ENCODE measurements at regions not wholly inside any gene's neighbourhood (a gene's known extent, or its start where the extent isn't known, plus 50 kb on each side); places are given as distances from the start of the nearest gene placed in this dataset.

DNA sequence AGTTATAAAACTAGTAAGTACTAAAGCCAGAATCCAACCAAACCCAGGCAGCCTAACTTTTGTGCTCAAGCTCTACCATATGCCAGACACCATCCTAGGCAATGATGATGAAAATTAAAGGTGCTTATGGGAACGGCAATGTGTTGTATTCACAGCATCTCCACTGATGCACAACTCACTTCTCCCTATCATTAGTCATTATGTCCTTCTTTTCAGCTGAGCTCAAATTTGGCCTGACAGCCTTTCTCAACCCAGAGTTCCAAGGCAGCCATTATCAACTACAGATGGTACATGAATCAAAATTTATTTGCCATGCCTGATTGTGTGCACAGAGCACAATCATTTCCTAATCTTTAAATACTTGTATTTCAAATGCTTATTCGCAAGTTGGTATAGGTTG, 121.6 kb upstream of the TNPO1 start:
- Histone ChIP-seq H3K27ac (ENCODE audit: extremely low read depth, low read depth, low read length) (no peak overlapping the region), H3K9me1 (ENCODE audit: control insufficient read depth, insufficient read depth, low read length) (no peaks in the 10 kb centered on the region), H4K20me1 (replicated peaks; ENCODE audit: control insufficient read depth, insufficient read depth, low read length) (no peaks in the 10 kb centered on the region), H2AFZ (ENCODE audit: low read depth, low read length) (no peak overlapping the region), H3K79me2 (ENCODE audit: control insufficient read depth, insufficient read depth, low read length) (no peaks in the 10 kb centered on the region), H3K9me3 (replicated peaks; ENCODE audit: control insufficient read depth, insufficient read depth, low read depth, low read length) (no peaks in the 10 kb centered on the region), H3K4me3 (no peak overlapping the region), H3K36me3 (ENCODE audit: control insufficient read depth, insufficient read depth, low read length) (no peaks in the 10 kb centered on the region), H3K4me1 (replicated peaks in 1 of 2; ENCODE audit: control insufficient read depth in 2 of 2, insufficient read depth in 2 of 2, low read length in 2 of 2) (no peaks in the 10 kb centered on the region; a peak in 1 of 5 replicates), H3K4me2 (ENCODE audit: insufficient read depth, low read length) (no peak overlapping the region), H3K27me3 (ENCODE audit: control insufficient read depth in 2 of 2, insufficient read depth in 2 of 2, low read length in 2 of 2) (peaks cover 0 to 13% of the 10 kb centered on the region in 2 experiments; a peak in 2 of 5 replicates), H3K9ac (ENCODE audit: insufficient read depth in 1 of 2, low read depth in 2 of 2, low read length in 2 of 2) (no peak overlapping the region)
- DNase-seq (ENCODE audit: extremely low read depth in 1 of 4, low spot score in 3 of 4) (no peak), ATAC-seq (no peak), FAIRE-seq (no peak)
- intact Hi-C loops (cut with micrococcal nuclease), result no loop called here
- in situ Hi-C loops (cut with MboI), result no loop called here
- no TSS peak for BruUV-seq (replicated peaks)
- ChIA-PET CTCF (ENCODE audit: low intra/inter-chr PET ratio) (no interaction called here), POLR2A (interaction anchor here (0.6 kb wide), 1 partner anchor 411 kb away, joined by 3 read pairs; no protein-coding TSS in a partner anchor)
- WGBS (ENCODE audit: insufficient coverage, low coverage, missing lambda C conversion rate), result 4% methylated on average over 2 of the region's 2 CpGs
- TF ChIP-seq ARNT (IDR thresholded peaks at IDR 0.05) (no peak), ZSCAN32 (CRISPR knock-in tag; IDR thresholded peaks at IDR 0.05) (no peak), THRAP3 (IDR thresholded peaks at IDR 0.05; ENCODE audit: borderline replicate concordance) (no peak), ZNF584 (CRISPR knock-in tag; IDR thresholded peaks at IDR 0.05; ENCODE audit: low read depth) (no peak), FUS (optimal IDR thresholded peaks at IDR 0.05; ENCODE audit: low read depth, low read length) (no peak), HLTF (IDR thresholded peaks at IDR 0.05) (no peak), RBM39 (optimal IDR thresholded peaks at IDR 0.05; ENCODE audit: low read depth, low read length) (no peak), ZNF316 (IDR thresholded peaks at IDR 0.05) (no peak), DNMT1 (IDR thresholded peaks at IDR 0.05) (no peak), ZNF274 (IDR thresholded peaks at IDR 0.05; ENCODE audit: borderline replicate concordance, low read depth, low read length) (no peak), MYC (IDR thresholded peaks at IDR 0.05; ENCODE audit: low read depth, low read length) (no peak), MYC (CRISPR knock-in tag; IDR thresholded peaks at IDR 0.05; ENCODE audit: borderline replicate concordance, low read depth) (no peak), CBX5 (IDR thresholded peaks at IDR 0.05; ENCODE audit: borderline replicate concordance, low read depth) (no peak)
- TF ChIP-seq, protein P1, sequence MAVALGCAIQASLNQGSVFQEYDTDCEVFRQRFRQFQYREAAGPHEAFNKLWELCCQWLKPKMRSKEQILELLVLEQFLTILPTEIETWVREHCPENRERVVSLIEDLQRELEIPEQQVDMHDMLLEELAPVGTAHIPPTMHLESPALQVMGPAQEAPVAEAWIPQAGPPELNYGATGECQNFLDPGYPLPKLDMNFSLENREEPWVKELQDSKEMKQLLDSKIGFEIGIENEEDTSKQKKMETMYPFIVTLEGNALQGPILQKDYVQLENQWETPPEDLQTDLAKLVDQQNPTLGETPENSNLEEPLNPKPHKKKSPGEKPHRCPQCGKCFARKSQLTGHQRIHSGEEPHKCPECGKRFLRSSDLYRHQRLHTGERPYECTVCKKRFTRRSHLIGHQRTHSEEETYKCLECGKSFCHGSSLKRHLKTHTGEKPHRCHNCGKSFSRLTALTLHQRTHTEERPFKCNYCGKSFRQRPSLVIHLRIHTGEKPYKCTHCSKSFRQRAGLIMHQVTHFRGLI (CRISPR knock-in tag; IDR thresholded peaks at IDR 0.05), result no peak
- TF ChIP-seq, protein P2, sequence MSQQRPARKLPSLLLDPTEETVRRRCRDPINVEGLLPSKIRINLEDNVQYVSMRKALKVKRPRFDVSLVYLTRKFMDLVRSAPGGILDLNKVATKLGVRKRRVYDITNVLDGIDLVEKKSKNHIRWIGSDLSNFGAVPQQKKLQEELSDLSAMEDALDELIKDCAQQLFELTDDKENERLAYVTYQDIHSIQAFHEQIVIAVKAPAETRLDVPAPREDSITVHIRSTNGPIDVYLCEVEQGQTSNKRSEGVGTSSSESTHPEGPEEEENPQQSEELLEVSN (IDR thresholded peaks at IDR 0.05; ENCODE audit: borderline replicate concordance in 1 of 2, extremely low read depth in 1 of 2, insufficient read depth in 1 of 2, insufficient read length in 1 of 2, low read depth in 1 of 2, low read length in 1 of 2, poor library complexity in 1 of 2, severe bottlenecking in 1 of 2), result no peak
- TF ChIP-seq, protein P3, sequence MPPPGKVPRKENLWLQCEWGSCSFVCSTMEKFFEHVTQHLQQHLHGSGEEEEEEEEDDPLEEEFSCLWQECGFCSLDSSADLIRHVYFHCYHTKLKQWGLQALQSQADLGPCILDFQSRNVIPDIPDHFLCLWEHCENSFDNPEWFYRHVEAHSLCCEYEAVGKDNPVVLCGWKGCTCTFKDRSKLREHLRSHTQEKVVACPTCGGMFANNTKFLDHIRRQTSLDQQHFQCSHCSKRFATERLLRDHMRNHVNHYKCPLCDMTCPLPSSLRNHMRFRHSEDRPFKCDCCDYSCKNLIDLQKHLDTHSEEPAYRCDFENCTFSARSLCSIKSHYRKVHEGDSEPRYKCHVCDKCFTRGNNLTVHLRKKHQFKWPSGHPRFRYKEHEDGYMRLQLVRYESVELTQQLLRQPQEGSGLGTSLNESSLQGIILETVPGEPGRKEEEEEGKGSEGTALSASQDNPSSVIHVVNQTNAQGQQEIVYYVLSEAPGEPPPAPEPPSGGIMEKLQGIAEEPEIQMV (tag; conservative IDR thresholded peaks at IDR 0.05; ENCODE audit: low read depth), result no peak
- TF ChIP-seq, protein P4, sequence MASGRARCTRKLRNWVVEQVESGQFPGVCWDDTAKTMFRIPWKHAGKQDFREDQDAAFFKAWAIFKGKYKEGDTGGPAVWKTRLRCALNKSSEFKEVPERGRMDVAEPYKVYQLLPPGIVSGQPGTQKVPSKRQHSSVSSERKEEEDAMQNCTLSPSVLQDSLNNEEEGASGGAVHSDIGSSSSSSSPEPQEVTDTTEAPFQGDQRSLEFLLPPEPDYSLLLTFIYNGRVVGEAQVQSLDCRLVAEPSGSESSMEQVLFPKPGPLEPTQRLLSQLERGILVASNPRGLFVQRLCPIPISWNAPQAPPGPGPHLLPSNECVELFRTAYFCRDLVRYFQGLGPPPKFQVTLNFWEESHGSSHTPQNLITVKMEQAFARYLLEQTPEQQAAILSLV (tag; IDR thresholded peaks at IDR 0.05), result no peak
